Neural crest cell (in vitro differentiated cells): ENCODE measurements at regions not wholly inside any gene's neighbourhood (a gene's known extent, or its start where the extent isn't known, plus 50 kb on each side); places are given as distances from the start of the nearest gene placed in this dataset.

Experiments
- DNase-seq: peaks from one replicate; pipeline ENCODE4 v3.0.0; 2021; ENCODE audit warnings: low read depth, mixed read lengths, low spot score
- H3K27ac Mint-ChIP-seq: one replicate; pipeline ENCODE4 v1.8.0; 2021; ENCODE audit warnings: mild to moderate bottlenecking, mixed read lengths; ENCODE audit not compliant: unreplicated experiment
- H3K27me3 Mint-ChIP-seq: 2 replicates; pipeline ENCODE4 v1.8.0; 2021; ENCODE audit warnings: low read depth, mild to moderate bottlenecking, mixed read lengths
- H3K36me3 Mint-ChIP-seq: 2 replicates; pipeline ENCODE4 v1.8.0; 2021; ENCODE audit warnings: low read depth, mild to moderate bottlenecking, mixed read lengths
- H3K4me1 Mint-ChIP-seq: 2 replicates; pipeline ENCODE4 v1.8.0; 2021; ENCODE audit warnings: mixed read lengths
- H3K4me3 Mint-ChIP-seq: one replicate; pipeline ENCODE4 v1.8.0; 2021; ENCODE audit warnings: mild to moderate bottlenecking, mixed read lengths
- H3K9me3 Mint-ChIP-seq: 2 replicates; pipeline ENCODE4 v1.8.0; 2021; ENCODE audit warnings: mixed read lengths
- CTCF ChIP-seq: fragments of 200-600 bp; sonication (generic); conservative IDR thresholded peaks from 2 replicates; pipeline ENCODE4 v1.5.0; 2021; ENCODE audit warnings: antibody characterized with exemption, mild to moderate bottlenecking

- H3K27ac Mint-ChIP-seq: no peak overlapping the region
- peaks cover 9% of the 10 kb centered on the region for H3K9me3 Mint-ChIP-seq
- H3K4me1 Mint-ChIP-seq: no peaks in the 10 kb centered on the region
- no peaks in the 10 kb centered on the region for H3K27me3 Mint-ChIP-seq
- no peak overlapping the region for H3K4me3 Mint-ChIP-seq
- H3K36me3 Mint-ChIP-seq: no peaks in the 10 kb centered on the region
- no peak for TF ChIP-seq CTCF
- DNase-seq: no peak
Measured at GRCh38 chr21:15601390-15601789, 128.4 kb upstream of the USP25 start.

- no peak for TF ChIP-seq CTCF
- Mint-ChIP-seq H3K27ac (no peak overlapping the region), H3K9me3 (no peaks in the 10 kb centered on the region), H3K4me3 (no peak overlapping the region), H3K36me3 (no peaks in the 10 kb centered on the region), H3K27me3 (no peaks in the 10 kb centered on the region), H3K4me1 (no peaks in the 10 kb centered on the region)
- DNase-seq: no peak
Measured at GRCh38 chr21:15604413-15604812, 125.4 kb upstream of the USP25 start.

GRCh38 chr21:15614766-15615165 is 115.0 kb upstream of the USP25 start:
- no peak for DNase-seq
- Mint-ChIP-seq H3K27me3 (no peaks in the 10 kb centered on the region), H3K4me1 (no peaks in the 10 kb centered on the region), H3K4me3 (no peak overlapping the region), H3K36me3 (peaks cover 3% of the 10 kb centered on the region), H3K27ac (no peak overlapping the region), H3K9me3 (peaks cover 11% of the 10 kb centered on the region)
- TF ChIP-seq CTCF: no peak

GRCh38 chr21:15616864-15617574 is 112.8 kb upstream of the USP25 start:
- no peak for DNase-seq
- Mint-ChIP-seq H3K9me3 (peaks cover 7% of the 10 kb centered on the region), H3K4me3 (no peak overlapping the region), H3K36me3 (no peaks in the 10 kb centered on the region), H3K27ac (no peak overlapping the region), H3K4me1 (no peaks in the 10 kb centered on the region), H3K27me3 (no peaks in the 10 kb centered on the region)
- no peak for TF ChIP-seq CTCF

- DNase-seq: no peak
- no peak for TF ChIP-seq CTCF
- no peaks in the 10 kb centered on the region for H3K36me3 Mint-ChIP-seq
- no peak overlapping the region for H3K4me3 Mint-ChIP-seq
- H3K27me3 Mint-ChIP-seq: no peaks in the 10 kb centered on the region
- no peak overlapping the region for H3K27ac Mint-ChIP-seq
- H3K4me1 Mint-ChIP-seq: no peaks in the 10 kb centered on the region
- H3K9me3 Mint-ChIP-seq: no peaks in the 10 kb centered on the region
Measured at GRCh38 chr21:15617964-15618363, 111.8 kb upstream of the USP25 start.
